Endothelial cell of umbilical vein (primary cell): ENCODE measurements at regions not wholly inside any gene's neighbourhood (a gene's known extent, or its start where the extent isn't known, plus 50 kb on each side); places are given as distances from the start of the nearest gene placed in this dataset.

Experiments used
- BruUV-seq: library from RNA; stranded (reverse); fragments of 400-500 nt; replicated peaks from 2 replicates; lab custom pipeline; 2021; lab: Mats Ljungman, UMichigan
- CTCF ChIA-PET: fragments of 300-600, 350-600 bp; sonication (Branson Sonifier 250); formaldehyde crosslinking; loops from one replicate; lab custom pipeline; 2021; ENCODE audit warnings: antibody characterized with exemption, inconsistent platforms; lab: Charles Lee
- POLR2A ChIA-PET: fragments of 300-600, 350-600 bp; sonication (Branson Sonifier 250); formaldehyde crosslinking; loops from one replicate; lab custom pipeline; 2021; ENCODE audit warnings: antibody characterized with exemption, inconsistent platforms; lab: Charles Lee
- DNase-seq: peaks from one replicate; pipeline ENCODE4 v3.0.0-alpha.2; 2011; ENCODE audit warnings: low read depth, low spot score
- FAIRE-seq: peaks from 2 replicates; lab custom pipeline; 2011; peaks lifted over from hg19 to GRCh38; lab: Jason Lieb, UNC
- H2AFZ ChIP-seq: 2 replicates; pipeline ENCODE4 v1.6.0; 2012; ENCODE audit warnings: low read depth, low read length, control low read depth, inconsistent platforms
- H3K27ac ChIP-seq: 2 replicates; pipeline ENCODE4 v1.5.1; 2011; ENCODE audit warnings: low read depth, mild to moderate bottlenecking, control low read depth, low read length, moderate library complexity; ENCODE audit not compliant: insufficient read depth
- H3K27me3 ChIP-seq, 2 experiments: 2 replicates each; pipeline versions ENCODE4 v1.6.0 to v1.6.1; 2011; ENCODE audit warnings: low read length in 2 of 2, mixed read lengths in 1 of 2; ENCODE audit not compliant: control insufficient read depth in 2 of 2, insufficient read depth in 2 of 2
- H3K36me3 ChIP-seq, 2 experiments: 2 replicates in 1 of 2; 3 replicates in 1 of 2; pipeline ENCODE4 v1.5.1; 2011; ENCODE audit warnings: low read length in 2 of 2, mild to moderate bottlenecking in 1 of 2, moderate library complexity in 1 of 2; ENCODE audit not compliant: control insufficient read depth in 2 of 2, insufficient read depth in 2 of 2; ENCODE audit errors: extremely low read depth in 1 of 2
- H3K4me1 ChIP-seq: 3 replicates; pipeline ENCODE4 v1.5.1; 2011; ENCODE audit warnings: mild to moderate bottlenecking, low read length; ENCODE audit not compliant: control insufficient read depth, insufficient read depth; ENCODE audit errors: extremely low read depth
- H3K4me2 ChIP-seq: 2 replicates; pipeline ENCODE4 v1.6.1; 2011; ENCODE audit warnings: low read length, control low read depth, mixed read lengths; ENCODE audit not compliant: insufficient read depth
- H3K4me3 ChIP-seq, 3 experiments: fragments of 200-600 bp in 1 of 3; sonication (generic), shearing (Covaris generic) in 1 of 3; replicated peaks in 1 of 3; 2 replicates each; pipeline ENCODE4 v1.5.1; 2011 to 2016; ENCODE audit warnings: control low read depth in 3 of 3, low read length in 3 of 3, mild to moderate bottlenecking in 2 of 3, inconsistent platforms in 1 of 3, low read depth in 1 of 3, moderate library complexity in 1 of 3; ENCODE audit not compliant: insufficient read depth in 1 of 3
- H3K79me2 ChIP-seq: 2 replicates; pipeline ENCODE4 v1.6.0; 2012; ENCODE audit warnings: low read length, inconsistent platforms; ENCODE audit not compliant: control insufficient read depth, insufficient read depth
- H3K9ac ChIP-seq: replicated peaks from 2 replicates; pipeline ENCODE3; 2011; ENCODE audit warnings: low read length, control low read depth; ENCODE audit not compliant: insufficient read depth; ENCODE audit errors: extremely low read depth
- H3K9me1 ChIP-seq: replicated peaks from 3 replicates; pipeline ENCODE4 v1.6.0; 2011; ENCODE audit warnings: mild to moderate bottlenecking, low read length; ENCODE audit not compliant: control insufficient read depth, insufficient read depth; ENCODE audit errors: extremely low read depth
- H3K9me3 ChIP-seq: replicated peaks from 2 replicates; pipeline ENCODE4 v1.5.1; 2012; ENCODE audit warnings: low read length, inconsistent platforms; ENCODE audit not compliant: control insufficient read depth, insufficient read depth
- H4K20me1 ChIP-seq: replicated peaks from 2 replicates; pipeline ENCODE3; 2011; ENCODE audit warnings: mild to moderate bottlenecking, low read length; ENCODE audit not compliant: control insufficient read depth, insufficient read depth; ENCODE audit errors: extremely low read depth
- CTCF ChIP-seq, 2 donors: IDR thresholded peaks; 1 replicate in 1 of 2; 2 replicates in 1 of 2; pipeline ENCODE4 v1.5.1; 2011; ENCODE audit warnings: low read length in 2 of 2, mild to moderate bottlenecking in 2 of 2, moderate library complexity in 2 of 2, control low read depth in 1 of 2, inconsistent platforms in 1 of 2, low read depth in 1 of 2; ENCODE audit not compliant: insufficient read depth in 1 of 2; ENCODE audit errors: extremely low read depth in 1 of 2
- EZH2 ChIP-seq: IDR thresholded peaks from 2 replicates; pipeline ENCODE4 v1.6.1; 2012; ENCODE audit warnings: borderline replicate concordance, low read depth, mild to moderate bottlenecking, moderate library complexity, low read length, inconsistent platforms; ENCODE audit not compliant: severe bottlenecking
- FOS ChIP-seq: IDR thresholded peaks from 2 replicates; pipeline ENCODE4 v1.6.1; 2011; ENCODE audit warnings: mild to moderate bottlenecking, low read length, moderate library complexity, borderline replicate concordance; ENCODE audit not compliant: insufficient read depth
- GATA2 ChIP-seq: IDR thresholded peaks from 2 replicates; pipeline ENCODE4 v1.7.0; 2011; ENCODE audit warnings: low read depth, mild to moderate bottlenecking, moderate library complexity, mixed read lengths, low read length; ENCODE audit not compliant: insufficient read length, insufficient read depth
- JUN ChIP-seq: IDR thresholded peaks from 2 replicates; pipeline ENCODE4 v1.6.1; 2011; ENCODE audit warnings: borderline replicate concordance, low read depth; ENCODE audit not compliant: insufficient read length, insufficient read depth
- MAX ChIP-seq: IDR thresholded peaks from 2 replicates; pipeline ENCODE4 v1.6.1; 2011; ENCODE audit not compliant: insufficient read depth, insufficient read length
- MYC ChIP-seq: IDR thresholded peaks from one replicate; pipeline ENCODE4 v1.6.1; 2011; ENCODE audit warnings: mild to moderate bottlenecking, low read depth, low read length
- POLR2A ChIP-seq: IDR thresholded peaks from 2 replicates; pipeline ENCODE4 v1.6.1; 2012; ENCODE audit warnings: low read depth, mild to moderate bottlenecking, control low read depth, low read length
- POLR2AphosphoS5 ChIP-seq: IDR thresholded peaks from 2 replicates; pipeline ENCODE4 v1.6.1; 2012; ENCODE audit warnings: low read depth, mild to moderate bottlenecking, control low read depth, low read length, moderate library complexity; ENCODE audit not compliant: insufficient read depth
- dilution Hi-C: fragments of 300-500 bp; cut with MboI; formaldehyde crosslinking; loops from one replicate; pipeline ENCODE4 v1.15.0; 2019; ENCODE audit warnings: low sequenced_read_pairs; ENCODE audit not compliant: extremely low pct_ligation_motif_present
- intact Hi-C: fragments of 100-400 bp; cut with micrococcal nuclease; formaldehyde crosslinking; loops from one replicate; pipeline ENCODE4 v1.10.0; 2022

GRCh38 chr11:70537576-70538571 lies 139.5 kb downstream of the CTTN start:
- Histone ChIP-seq H3K4me3 (no peak overlapping the region), H3K9me1 (no peaks in the 10 kb centered on the region), H4K20me1 (no peaks in the 10 kb centered on the region), H2AFZ (no peak overlapping the region), H3K36me3 (no peaks in the 10 kb centered on the region), H3K4me2 (no peak overlapping the region), H3K27ac (no peak overlapping the region), H3K79me2 (no peaks in the 10 kb centered on the region), H3K9me3 (no peaks in the 10 kb centered on the region), H3K9ac (no peak overlapping the region), H3K4me1 (no peaks in the 10 kb centered on the region), H3K27me3 (no peaks in the 10 kb centered on the region)
- CTCF ChIA-PET, result no interaction called here
- no peak for FAIRE-seq
- TF ChIP-seq EZH2 (no peak), FOS (no peak), GATA2 (no peak), POLR2AphosphoS5 (no peak), CTCF (IDR thresholded peaks at IDR 0.05; ENCODE audit: extremely low read depth in 1 of 2, insufficient read depth in 1 of 2, low read depth in 1 of 2, low read length in 2 of 2) (no peak), JUN (no peak), POLR2A (no peak), MAX (no peak), MYC (no peak)
- BruUV-seq, result no TSS peak
- intact Hi-C loops, result no loop called here
- no peak for DNase-seq
- dilution Hi-C loops, result no loop called here
- POLR2A ChIA-PET, result no interaction called here
